Skeletal muscle tissue (tissue), 4 donors: ENCODE measurements at regions not wholly inside any gene's neighbourhood (a gene's known extent, or its start where the extent isn't known, plus 50 kb on each side); places are given as distances from the start of the nearest gene placed in this dataset. TPM values are rescaled to one million over a fixed set of nuclear protein-coding genes. Genes with fewer than 3 reads are reported as not detected.

Source experiments
- H3K27ac ChIP-seq: one replicate; pipeline ENCODE4 v1.7.0; 2013; ENCODE audit warnings: mild to moderate bottlenecking, low read depth, low read length, inconsistent platforms
- H3K27me3 ChIP-seq, 3 donors: one replicate each; pipeline ENCODE4 v1.7.0; 2013; ENCODE audit warnings: low read length in 3 of 3; ENCODE audit not compliant: control insufficient read depth in 3 of 3, insufficient read depth in 3 of 3
- H3K36me3 ChIP-seq, 3 donors: one replicate each; pipeline ENCODE4 v1.7.0; 2013; ENCODE audit warnings: low read length in 3 of 3; ENCODE audit not compliant: control insufficient read depth in 3 of 3, insufficient read depth in 3 of 3
- H3K4me1 ChIP-seq, 3 donors: one replicate each; pipeline ENCODE4 v1.7.0; 2013; ENCODE audit warnings: low read length in 3 of 3, mild to moderate bottlenecking in 3 of 3; ENCODE audit not compliant: control insufficient read depth in 3 of 3, insufficient read depth in 3 of 3
- H3K4me3 ChIP-seq, 3 donors: one replicate each; pipeline ENCODE4 v1.7.0; 2013; ENCODE audit warnings: low read length in 3 of 3
- H3K9ac ChIP-seq, 3 donors: one replicate each; pipeline ENCODE4 v1.7.0; 2013; ENCODE audit warnings: low read length in 3 of 3, mild to moderate bottlenecking in 3 of 3, moderate library complexity in 2 of 3, low read depth in 1 of 3
- H3K9me3 ChIP-seq, 3 donors: one replicate each; pipeline ENCODE4 v1.7.0; 2013; ENCODE audit warnings: low read length in 3 of 3; ENCODE audit not compliant: control insufficient read depth in 3 of 3
- small RNA-seq: library from RNA; depleted of rRNA; stranded (forward); fragments of <200 nt; gene quantifications from one replicate; pipeline ENCODE3, GENCODE V24; 2014
- donor health status: Osteomylitis.

DNA sequence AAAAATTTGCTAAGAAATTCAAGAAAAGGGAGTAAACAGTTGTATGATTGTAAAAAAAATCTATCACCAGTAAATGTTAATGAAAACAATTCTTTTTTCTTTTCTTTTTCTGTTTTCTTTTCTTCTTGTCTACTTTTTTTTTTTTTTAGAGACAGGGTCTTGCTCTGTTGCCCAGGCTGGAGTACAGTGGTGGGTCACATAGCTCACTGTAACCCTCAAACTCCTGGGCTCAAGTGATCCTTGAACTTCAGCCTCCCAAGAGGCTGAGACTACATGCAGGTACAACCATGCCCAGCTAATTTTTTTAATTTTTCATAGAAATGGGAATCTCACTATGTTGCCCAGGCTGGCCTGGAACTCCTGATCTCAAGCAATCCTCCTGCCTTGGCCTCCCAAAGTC, 57.2 kb upstream of the SIAH1 start:
- Histone ChIP-seq H3K36me3 (no peaks in the 10 kb centered on the region), H3K4me3 (no peak overlapping the region), H3K4me1 (peaks cover 0 to 12% (median 6%) of the 10 kb centered on the region in 3 donors), H3K27ac (no peak overlapping the region), H3K27me3 (no peaks in the 10 kb centered on the region), H3K9me3 (no peaks in the 10 kb centered on the region), H3K9ac (no peak overlapping the region)

DNA sequence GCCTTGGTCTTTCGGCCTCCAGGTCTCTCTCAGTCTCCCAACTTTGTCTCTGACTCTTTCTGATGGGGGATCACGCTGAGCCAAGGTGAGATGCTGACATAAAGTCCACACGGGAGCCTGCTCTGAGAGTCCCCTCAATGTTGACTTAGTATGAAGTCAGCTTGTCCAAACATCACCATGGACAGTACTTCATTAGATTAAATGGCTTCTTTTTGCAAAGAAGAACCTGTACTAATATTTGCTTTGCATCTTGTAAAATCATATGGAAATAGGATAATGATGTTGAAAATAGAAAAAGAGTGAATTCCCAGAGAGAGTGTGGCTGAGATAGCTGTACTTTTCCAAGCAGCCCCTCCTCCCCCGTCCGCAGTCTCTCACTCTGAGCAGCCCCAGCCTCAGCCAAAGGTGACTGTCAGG, 56.7 kb upstream of the SIAH1 start:
- Histone ChIP-seq H3K4me1 (peaks cover 0 to 12% (median 6%) of the 10 kb centered on the region in 3 donors), H3K27ac (no peak overlapping the region), H3K4me3 (no peak overlapping the region), H3K36me3 (no peaks in the 10 kb centered on the region), H3K27me3 (no peaks in the 10 kb centered on the region), H3K9me3 (no peaks in the 10 kb centered on the region), H3K9ac (no peak overlapping the region)

DNA sequence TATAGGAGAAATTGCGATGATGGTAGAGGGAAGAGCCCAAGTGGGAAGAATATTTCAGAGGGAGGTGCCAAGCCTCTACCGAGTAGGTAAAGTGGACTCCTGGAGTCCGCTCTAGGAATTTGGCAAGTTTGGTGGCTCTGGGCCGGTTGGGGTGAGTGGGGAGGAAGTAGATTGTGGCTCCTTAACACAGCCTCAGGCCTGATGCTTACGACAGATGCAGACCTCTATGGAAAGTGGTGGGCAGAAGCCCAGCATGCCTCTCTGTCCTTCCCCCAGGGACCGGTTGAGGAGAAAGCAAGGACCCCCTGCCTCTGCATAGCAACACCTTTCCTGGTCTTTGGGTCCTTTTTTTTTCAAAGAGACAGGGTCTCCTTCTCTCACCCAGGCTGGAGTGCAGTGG, 55.9 kb upstream of the SIAH1 start:
- H3K27me3 ChIP-seq, result no peaks in the 10 kb centered on the region
- H3K36me3 ChIP-seq, result no peaks in the 10 kb centered on the region
- H3K27ac ChIP-seq, result no peak overlapping the region
- H3K9me3 ChIP-seq, result no peaks in the 10 kb centered on the region
- no peak overlapping the region for H3K9ac ChIP-seq
- H3K4me3 ChIP-seq, result no peak overlapping the region
- peaks cover 0 to 12% (median 6%) of the 10 kb centered on the region in 3 donors for H3K4me1 ChIP-seq

DNA sequence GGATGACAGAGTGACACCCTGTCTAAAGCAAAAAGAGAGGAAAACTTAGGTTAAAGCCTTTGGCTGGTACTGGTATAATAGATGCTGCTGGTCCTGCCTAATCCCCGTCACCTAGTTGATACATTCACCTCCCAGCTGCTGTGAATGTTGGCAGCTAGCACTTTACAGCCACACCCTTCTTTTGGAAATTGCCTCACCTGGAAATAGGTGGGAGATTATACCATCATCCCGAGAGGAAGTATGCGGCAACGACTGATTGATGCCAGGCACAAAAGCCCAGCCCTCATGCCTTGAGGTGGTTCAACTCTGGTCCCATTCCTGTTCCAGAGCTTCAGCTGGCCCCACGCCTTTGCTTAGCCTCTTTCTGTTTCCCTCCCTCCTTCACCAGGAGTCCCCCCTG, 53.2 kb upstream of the SIAH1 start:
- no peaks in the 10 kb centered on the region for H3K9me3 ChIP-seq
- H3K27ac ChIP-seq, result no peak overlapping the region
- no peak overlapping the region for H3K4me3 ChIP-seq
- H3K9ac ChIP-seq, result no peak overlapping the region
- no peaks in the 10 kb centered on the region for H3K36me3 ChIP-seq
- no peaks in the 10 kb centered on the region for H3K27me3 ChIP-seq
- no peaks in the 10 kb centered on the region for H3K4me1 ChIP-seq

DNA sequence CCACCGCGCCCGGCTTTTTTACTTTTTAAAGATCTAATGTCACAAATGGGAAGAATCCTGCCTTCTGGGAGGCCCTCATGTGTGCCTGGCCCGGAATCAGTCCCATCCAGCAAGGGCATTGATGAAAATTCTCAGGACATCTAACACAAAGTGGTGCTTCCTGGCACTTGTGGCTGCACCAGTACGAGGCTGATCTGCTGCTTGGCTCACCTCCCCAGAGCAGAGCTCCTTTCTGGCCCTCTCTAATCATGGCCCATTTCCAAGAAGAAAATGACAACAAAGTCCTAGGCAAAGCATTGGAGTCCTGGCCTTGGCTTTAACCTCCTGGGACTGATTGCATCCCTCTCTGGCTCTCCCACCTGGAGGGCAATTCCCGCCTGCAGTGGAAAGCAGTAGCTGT, 50.7 kb upstream of the SIAH1 start:
- Histone ChIP-seq H3K9ac (no peak overlapping the region), H3K27ac (no peak overlapping the region)

DNA sequence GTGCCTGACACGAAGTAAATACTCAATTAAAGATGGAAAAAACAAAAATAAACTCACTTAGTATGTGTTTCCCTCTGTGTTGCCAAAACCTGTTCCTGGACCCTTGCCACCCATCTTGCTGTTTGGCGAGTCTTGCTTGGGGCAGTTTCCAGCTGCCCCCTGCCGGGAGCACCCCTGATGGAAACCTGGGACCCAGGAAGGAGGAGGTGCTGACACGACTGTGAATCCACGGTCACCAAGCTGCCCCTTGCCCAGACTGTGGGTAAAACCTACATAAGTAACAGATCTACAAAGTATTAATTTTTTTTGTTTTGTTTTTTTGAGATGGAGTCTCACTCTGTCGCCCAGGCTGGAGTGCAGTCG, 50.1 kb upstream of the SIAH1 start:
- Histone ChIP-seq H3K36me3 (no peaks in the 10 kb centered on the region), H3K9ac (no peak overlapping the region), H3K4me1 (no peaks in the 10 kb centered on the region), H3K4me3 (no peak overlapping the region), H3K9me3 (no peaks in the 10 kb centered on the region), H3K27ac (no peak overlapping the region), H3K27me3 (no peaks in the 10 kb centered on the region)

More for the DNA sequence above, 50.7 kb upstream of the SIAH1 start:
- no peaks in the 10 kb centered on the region for H3K9me3 ChIP-seq
- no peaks in the 10 kb centered on the region for H3K4me1 ChIP-seq
- no peaks in the 10 kb centered on the region for H3K36me3 ChIP-seq
- no peak overlapping the region for H3K4me3 ChIP-seq
- no peaks in the 10 kb centered on the region for H3K27me3 ChIP-seq

Small RNA genes lying in the stretch of these regions (small RNA-seq; reads per million reads assigned to genes)
- gene AC026470.1, result not detected
